Tibial artery (tissue), 4 donors: ENCODE measurements at regions not wholly inside any gene's neighbourhood (a gene's known extent, or its start where the extent isn't known, plus 50 kb on each side); places are given as distances from the start of the nearest gene placed in this dataset.
A peak's percentile ranks its signal among the peaks of the same experiment; 100 is the strongest.

Experiments
- DNase-seq, 2 donors: peaks; one replicate each; pipeline ENCODE4 v3.0.0-alpha.2; 2019
- H3K27ac ChIP-seq, 2 donors: fragments of 200-600 bp; sonication (generic) in 1 of 2; 1 replicate in 1 of 2; 2 replicates in 1 of 2; pipeline ENCODE4 v1.5.1; 2018 to 2019; ENCODE audit warnings: mild to moderate bottlenecking in 1 of 2
- H3K27me3 ChIP-seq, 2 donors: fragments of 200-600 bp; sonication (generic) in 1 of 2; one replicate each; pipeline versions ENCODE4 v1.5.1 to v1.6.0; 2016 to 2019
- H3K36me3 ChIP-seq, 3 donors: fragments of 200-600 bp; sonication (generic) in 2 of 3; one replicate each; pipeline ENCODE4 v1.5.1; 2016 to 2019; ENCODE audit warnings: mild to moderate bottlenecking in 2 of 3
- H3K4me1 ChIP-seq, 4 donors: fragments of 200-600 bp; sonication (generic) in 2 of 4; 1 replicate in 3 of 4; 2 replicates in 1 of 4; pipeline ENCODE4 v1.5.1; 2016 to 2019
- H3K4me3 ChIP-seq, 2 donors: fragments of 200-600 bp; sonication (generic) in 1 of 2; 1 replicate in 1 of 2; 2 replicates in 1 of 2; pipeline ENCODE4 v1.5.1; 2018 to 2019; ENCODE audit warnings: mild to moderate bottlenecking in 2 of 2
- H3K9me3 ChIP-seq, 3 donors: fragments of 200-600 bp; sonication (generic) in 1 of 3; one replicate each; pipeline ENCODE4 v1.5.1; 2016 to 2019
- CTCF ChIP-seq, 2 experiments: fragments of 200-600 bp in 1 of 2; fragments of 450-650 bp in 1 of 2; IDR thresholded peaks; one replicate each; pipeline ENCODE4 v1.5.1; 2017 to 2019; ENCODE audit warnings: antibody characterized with exemption in 2 of 2, mild to moderate bottlenecking in 1 of 2, moderate library complexity in 1 of 2
- intact Hi-C: fragments of 100-400 bp; cut with DNase I; formaldehyde crosslinking; loops from one replicate; pipeline ENCODE4 v1.15.0; 2023; ENCODE audit warnings: low total_unique reads

GRCh38 chr7:115479448-115479847 is 551.1 kb downstream of the TFEC start:
- DNase-seq: no peak
- intact Hi-C loops: no loop called here
- no peak for TF ChIP-seq CTCF (IDR thresholded peaks at IDR 0.05)

GRCh38 chr7:115478426-115478825 is 552.1 kb downstream of the TFEC start:
- Histone ChIP-seq H3K9me3 (no peaks in the 10 kb centered on the region), H3K4me1 (peaks cover 0 to 18% (median 7%) of the 10 kb centered on the region in 4 donors), H3K36me3 (no peaks in the 10 kb centered on the region), H3K27me3 (peaks cover 0 to 8% of the 10 kb centered on the region in 2 donors), H3K4me3 (no peak overlapping the region), H3K27ac (no peak overlapping the region)
- TF ChIP-seq CTCF (IDR thresholded peaks at IDR 0.05): no peak
- intact Hi-C loops: no loop called here
- DNase-seq: no peak

More at GRCh38 chr7:115479448-115479847, 551.1 kb downstream of the TFEC start:
- peaks cover 0 to 8% of the 10 kb centered on the region in 2 donors for H3K27me3 ChIP-seq
- H3K4me3 ChIP-seq: no peak overlapping the region
- no peaks in the 10 kb centered on the region for H3K36me3 ChIP-seq
- H3K27ac ChIP-seq: no peak overlapping the region
- H3K4me1 ChIP-seq: peaks cover 0 to 18% (median 7%) of the 10 kb centered on the region in 4 donors
- H3K9me3 ChIP-seq: no peaks in the 10 kb centered on the region

GRCh38 chr7:115477193-115477651 is 553.3 kb downstream of the TFEC start:
- no peak for TF ChIP-seq CTCF (IDR thresholded peaks at IDR 0.05)
- no peak for DNase-seq
- intact Hi-C loops: no loop called here
- Histone ChIP-seq H3K27ac (no peak overlapping the region), H3K27me3 (peaks cover 0 to 8% of the 10 kb centered on the region in 2 donors), H3K4me1 (peaks cover 0 to 18% (median 7%) of the 10 kb centered on the region in 4 donors), H3K4me3 (peak overlapping the region; percentile 39 to 48), H3K9me3 (no peaks in the 10 kb centered on the region), H3K36me3 (no peaks in the 10 kb centered on the region)

GRCh38 chr7:115476671-115477181 is 553.8 kb downstream of the TFEC start:
- no peaks in the 10 kb centered on the region for H3K9me3 ChIP-seq
- peaks cover 0 to 18% (median 7%) of the 10 kb centered on the region in 4 donors for H3K4me1 ChIP-seq
- no peak for TF ChIP-seq CTCF (IDR thresholded peaks at IDR 0.05)
- peak overlapping the region; percentile 39 to 48 for H3K4me3 ChIP-seq
- no peak overlapping the region for H3K27ac ChIP-seq
- no peaks in the 10 kb centered on the region for H3K36me3 ChIP-seq
- peaks cover 0 to 8% of the 10 kb centered on the region in 2 donors for H3K27me3 ChIP-seq
- intact Hi-C loops: no loop called here
- no peak for DNase-seq

GRCh38 chr7:115475761-115476385 is 554.0 kb downstream of the MDFIC start:
- TF ChIP-seq CTCF (IDR thresholded peaks at IDR 0.05): no peak
- peaks cover 0 to 18% (median 7%) of the 10 kb centered on the region in 4 donors for H3K4me1 ChIP-seq
- peaks cover 0 to 8% of the 10 kb centered on the region in 2 donors for H3K27me3 ChIP-seq
- H3K27ac ChIP-seq: no peak overlapping the region
- H3K4me3 ChIP-seq: no peak overlapping the region
- H3K9me3 ChIP-seq: no peaks in the 10 kb centered on the region
- no peaks in the 10 kb centered on the region for H3K36me3 ChIP-seq
- no peak for DNase-seq
- intact Hi-C loops: no loop called here
